Immature natural killer cell (primary cell): ENCODE measurements at regions not wholly inside any gene's neighbourhood (a gene's known extent, or its start where the extent isn't known, plus 50 kb on each side); places are given as distances from the start of the nearest gene placed in this dataset.

Experiments used
- DNase-seq, 3 donors: peaks; one replicate each; pipeline ENCODE4 v3.0.0; 2022; ENCODE audit warnings: mixed read lengths in 1 of 3
- H3K27ac Mint-ChIP-seq, 6 donors: one replicate each; pipeline ENCODE4 v1.8.0; 2020; ENCODE audit warnings: mixed read lengths in 6 of 6, mild to moderate bottlenecking in 5 of 6, inconsistent platforms in 4 of 6, moderate library complexity in 3 of 6
- H3K27me3 Mint-ChIP-seq, 3 donors: one replicate each; pipeline ENCODE4 v1.8.0; 2020 to 2021; ENCODE audit warnings: low read depth in 3 of 3, mild to moderate bottlenecking in 3 of 3, mixed read lengths in 3 of 3, moderate library complexity in 3 of 3, inconsistent platforms in 1 of 3
- H3K36me3 Mint-ChIP-seq, 3 donors: one replicate each; pipeline ENCODE4 v1.8.0; 2020; ENCODE audit warnings: mixed read lengths in 3 of 3, inconsistent platforms in 2 of 3, mild to moderate bottlenecking in 2 of 3
- H3K4me1 Mint-ChIP-seq, 2 donors: one replicate each; pipeline ENCODE4 v1.8.0; 2020; ENCODE audit warnings: inconsistent platforms in 2 of 2, mild to moderate bottlenecking in 2 of 2, mixed read lengths in 2 of 2, moderate library complexity in 1 of 2
- H3K4me3 Mint-ChIP-seq, 5 donors: one replicate each; pipeline ENCODE4 v1.8.0; 2020; ENCODE audit warnings: mild to moderate bottlenecking in 5 of 5, mixed read lengths in 5 of 5, inconsistent platforms in 3 of 5, moderate library complexity in 3 of 5
- H3K9me3 Mint-ChIP-seq, 6 donors: one replicate each; pipeline ENCODE4 v1.8.0; 2020; ENCODE audit warnings: mild to moderate bottlenecking in 6 of 6, mixed read lengths in 6 of 6, inconsistent platforms in 4 of 6, moderate library complexity in 3 of 6

DNA sequence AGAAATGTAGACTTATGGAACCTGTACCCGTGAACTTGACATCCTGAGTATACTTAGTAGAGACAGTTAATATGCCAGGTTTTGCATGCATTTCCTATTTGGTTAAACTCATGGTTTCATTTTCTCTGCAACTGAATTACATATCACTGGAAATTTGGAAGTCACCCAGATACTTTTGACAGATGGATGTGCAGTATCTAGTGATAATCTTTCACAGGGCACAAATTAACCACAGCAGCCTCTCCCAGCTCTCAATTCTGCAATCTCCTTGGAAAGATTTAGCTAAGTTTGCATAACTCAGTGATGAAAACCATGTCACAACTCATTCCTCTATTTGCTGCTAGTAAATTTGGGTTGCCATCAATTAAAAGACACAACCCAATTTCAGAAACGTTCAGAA lies 162.3 kb upstream of the TPM1 start:
- Mint-ChIP-seq H3K9me3 (no peaks in the 10 kb centered on the region), H3K4me1 (no peaks in the 10 kb centered on the region), H3K27ac (no peak overlapping the region), H3K4me3 (no peak overlapping the region), H3K27me3 (peaks cover 0 to 6% (median 3%) of the 10 kb centered on the region in 3 donors), H3K36me3 (no peaks in the 10 kb centered on the region)
- DNase-seq, result no peak

DNA sequence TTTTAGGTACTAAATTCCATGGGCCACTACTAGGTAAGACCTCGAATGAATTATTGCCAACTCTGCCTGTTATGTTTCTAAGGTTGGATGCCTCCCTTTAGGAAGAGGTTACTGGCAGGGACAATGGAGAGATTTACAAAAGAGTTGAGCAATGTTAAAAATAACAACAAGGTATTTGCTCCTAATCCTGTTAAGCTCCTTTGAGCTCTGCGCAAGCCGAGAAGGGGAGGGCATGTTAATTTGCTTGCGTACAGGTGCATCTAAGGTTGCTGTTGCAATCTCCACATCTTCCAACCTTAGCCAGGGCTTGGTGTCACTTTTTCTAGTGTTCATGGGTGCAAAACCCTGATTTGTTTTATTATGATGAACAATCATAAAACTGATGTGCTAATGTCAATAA lies 161.5 kb upstream of the TPM1 start:
- no peak overlapping the region for H3K4me3 Mint-ChIP-seq
- DNase-seq, result no peak
- H3K4me1 Mint-ChIP-seq, result no peaks in the 10 kb centered on the region
- peaks cover 0 to 6% (median 3%) of the 10 kb centered on the region in 3 donors for H3K27me3 Mint-ChIP-seq
- no peaks in the 10 kb centered on the region for H3K36me3 Mint-ChIP-seq
- no peak overlapping the region for H3K27ac Mint-ChIP-seq
- no peaks in the 10 kb centered on the region for H3K9me3 Mint-ChIP-seq

DNA sequence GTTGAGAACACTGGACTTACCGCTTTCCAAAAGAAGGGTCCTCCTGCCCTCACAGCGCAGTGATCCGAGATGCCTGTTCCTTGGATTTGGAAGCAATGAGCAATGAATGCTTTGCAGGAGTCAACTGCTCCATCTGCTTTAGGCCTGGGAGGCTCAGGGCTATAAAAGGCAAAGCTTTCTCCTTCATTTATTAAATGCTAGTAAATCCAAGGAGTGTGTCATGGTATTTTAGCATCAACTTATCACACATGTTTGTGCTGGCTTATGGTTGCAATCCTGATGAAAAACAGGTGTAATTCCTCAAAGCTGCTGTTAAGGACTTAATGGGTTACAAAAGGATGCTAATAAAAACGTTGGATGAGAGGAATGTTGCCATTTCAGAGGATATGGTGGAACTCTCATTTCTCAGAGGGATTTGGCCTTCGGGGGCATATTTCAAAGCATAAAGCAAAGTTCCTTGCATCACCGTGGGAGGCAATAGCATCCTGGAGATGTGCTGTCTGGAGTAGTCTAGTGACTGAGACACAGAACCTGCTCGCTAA lies 158.5 kb upstream of the TPM1 start:
- Mint-ChIP-seq H3K27me3 (peaks cover 4 to 5% (median 4%) of the 10 kb centered on the region in 3 donors), H3K9me3 (no peaks in the 10 kb centered on the region), H3K27ac (no peak overlapping the region), H3K4me3 (no peak overlapping the region), H3K36me3 (no peaks in the 10 kb centered on the region), H3K4me1 (no peaks in the 10 kb centered on the region)
- no peak for DNase-seq

DNA sequence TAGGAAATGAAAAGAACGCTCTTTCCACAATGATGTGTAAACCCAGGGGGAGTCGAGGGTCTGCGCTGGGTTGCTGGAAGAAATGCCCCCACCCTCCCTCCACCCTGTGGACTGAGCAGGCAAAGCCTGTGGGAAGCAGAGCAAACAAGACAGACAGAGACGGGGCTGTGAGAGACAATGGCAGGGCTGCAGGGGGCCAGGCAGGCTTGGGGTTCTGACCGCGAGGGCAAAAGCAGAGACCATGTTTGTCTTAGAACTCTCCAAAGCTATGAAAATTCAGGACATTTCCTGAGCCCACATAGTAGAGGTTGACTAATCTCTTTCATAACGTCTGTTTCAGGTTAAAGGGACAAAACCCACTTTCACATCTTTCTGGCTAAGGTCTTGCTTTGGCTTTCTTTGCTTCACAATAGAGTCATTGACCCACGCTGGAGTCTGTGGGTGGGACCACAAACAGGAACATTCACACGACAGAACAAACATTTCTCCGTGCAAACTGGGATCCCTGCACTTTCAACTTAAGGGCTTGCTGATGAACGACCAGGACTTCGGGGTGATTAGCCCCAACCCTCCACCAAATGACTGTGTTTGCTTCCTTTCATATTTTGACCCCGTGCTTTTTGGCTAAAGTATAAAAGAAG lies 156.0 kb upstream of the TPM1 start:
- H3K27me3 Mint-ChIP-seq, result peaks cover 2 to 4% (median 4%) of the 10 kb centered on the region in 3 donors
- no peaks in the 10 kb centered on the region for H3K36me3 Mint-ChIP-seq
- H3K4me1 Mint-ChIP-seq, result no peaks in the 10 kb centered on the region
- DNase-seq, result no peak
- H3K27ac Mint-ChIP-seq, result no peak overlapping the region
- H3K9me3 Mint-ChIP-seq, result no peaks in the 10 kb centered on the region
- H3K4me3 Mint-ChIP-seq, result no peak overlapping the region

DNA sequence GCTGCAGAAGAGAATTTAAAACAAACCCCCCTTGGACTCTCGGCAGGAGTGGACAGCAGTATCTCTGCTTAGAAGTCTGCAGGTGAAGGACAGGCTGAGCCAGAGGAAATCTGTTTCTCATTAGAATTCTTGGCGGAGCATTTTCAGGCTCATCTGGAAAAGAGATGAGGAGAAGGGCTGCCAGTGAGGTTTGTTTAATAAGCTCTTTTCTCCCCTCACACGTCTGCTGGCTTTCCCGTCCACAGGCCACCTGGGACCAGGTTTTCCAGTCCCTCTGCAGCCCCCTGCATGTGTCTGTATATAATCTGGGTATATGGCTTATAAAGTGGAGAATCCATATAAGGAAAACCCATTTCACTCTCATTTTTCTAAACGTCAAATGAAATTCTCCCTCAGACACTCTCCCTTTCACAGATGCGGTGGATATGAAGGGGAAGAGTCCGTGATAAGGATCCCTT lies 155.4 kb upstream of the TPM1 start:
- Mint-ChIP-seq H3K9me3 (no peaks in the 10 kb centered on the region), H3K27ac (no peak overlapping the region), H3K4me3 (no peak overlapping the region), H3K36me3 (no peaks in the 10 kb centered on the region), H3K4me1 (no peaks in the 10 kb centered on the region), H3K27me3 (peaks cover 2 to 4% (median 4%) of the 10 kb centered on the region in 3 donors)
- DNase-seq, result no peak

DNA sequence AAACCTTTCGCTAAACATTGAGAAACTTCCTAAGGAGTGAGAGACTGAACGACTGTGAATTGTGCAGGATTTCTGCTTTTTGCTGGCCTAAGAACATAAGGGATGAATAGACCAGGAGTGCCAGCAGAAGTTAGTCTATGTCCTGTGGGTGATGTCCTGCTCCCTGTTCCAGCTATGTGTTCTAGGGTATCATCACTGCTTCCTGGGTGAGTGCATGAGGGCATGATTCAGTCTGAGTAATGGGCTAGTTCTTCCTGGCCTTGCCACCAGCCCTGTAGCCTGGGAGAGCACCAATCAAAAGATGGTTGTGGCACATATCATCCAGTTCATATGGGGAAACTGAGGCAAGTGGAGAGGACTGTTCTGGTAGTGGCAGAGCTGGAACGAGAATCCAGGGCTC lies 153.9 kb upstream of the TPM1 start:
- H3K4me1 Mint-ChIP-seq, result no peaks in the 10 kb centered on the region
- DNase-seq, result no peak
- H3K4me3 Mint-ChIP-seq, result no peak overlapping the region
- no peaks in the 10 kb centered on the region for H3K9me3 Mint-ChIP-seq
- peaks cover 2 to 4% (median 4%) of the 10 kb centered on the region in 3 donors for H3K27me3 Mint-ChIP-seq
- no peak overlapping the region for H3K27ac Mint-ChIP-seq
- no peaks in the 10 kb centered on the region for H3K36me3 Mint-ChIP-seq

DNA sequence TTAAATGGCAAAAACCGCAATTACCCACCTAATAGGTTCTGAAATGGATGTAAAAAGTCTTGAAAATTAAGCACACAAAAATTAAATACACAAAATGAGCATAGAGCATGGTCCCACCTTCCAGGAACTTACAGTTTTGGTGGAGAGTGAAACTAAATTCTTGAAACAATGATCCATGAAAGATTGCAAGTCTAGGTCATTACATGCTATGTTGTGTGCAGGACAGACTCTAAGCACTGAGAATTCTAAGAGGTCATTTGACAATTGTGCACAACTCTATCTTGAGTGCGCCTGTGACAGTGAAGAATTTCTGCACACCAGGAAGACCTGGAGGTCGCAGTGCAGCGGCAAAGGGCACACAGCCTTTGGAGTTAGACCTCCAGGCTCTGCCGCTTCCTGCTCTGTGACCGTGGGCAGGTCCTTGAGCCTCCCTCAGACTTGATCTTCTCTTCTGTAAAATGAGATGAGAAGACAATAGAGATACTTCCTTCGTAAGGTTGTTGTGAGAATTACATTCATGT lies 153.3 kb upstream of the TPM1 start:
- Mint-ChIP-seq H3K4me1 (no peaks in the 10 kb centered on the region), H3K9me3 (no peaks in the 10 kb centered on the region), H3K4me3 (no peak overlapping the region), H3K36me3 (no peaks in the 10 kb centered on the region), H3K27me3 (peaks cover 2 to 4% (median 4%) of the 10 kb centered on the region in 3 donors), H3K27ac (no peak overlapping the region)
- no peak for DNase-seq

DNA sequence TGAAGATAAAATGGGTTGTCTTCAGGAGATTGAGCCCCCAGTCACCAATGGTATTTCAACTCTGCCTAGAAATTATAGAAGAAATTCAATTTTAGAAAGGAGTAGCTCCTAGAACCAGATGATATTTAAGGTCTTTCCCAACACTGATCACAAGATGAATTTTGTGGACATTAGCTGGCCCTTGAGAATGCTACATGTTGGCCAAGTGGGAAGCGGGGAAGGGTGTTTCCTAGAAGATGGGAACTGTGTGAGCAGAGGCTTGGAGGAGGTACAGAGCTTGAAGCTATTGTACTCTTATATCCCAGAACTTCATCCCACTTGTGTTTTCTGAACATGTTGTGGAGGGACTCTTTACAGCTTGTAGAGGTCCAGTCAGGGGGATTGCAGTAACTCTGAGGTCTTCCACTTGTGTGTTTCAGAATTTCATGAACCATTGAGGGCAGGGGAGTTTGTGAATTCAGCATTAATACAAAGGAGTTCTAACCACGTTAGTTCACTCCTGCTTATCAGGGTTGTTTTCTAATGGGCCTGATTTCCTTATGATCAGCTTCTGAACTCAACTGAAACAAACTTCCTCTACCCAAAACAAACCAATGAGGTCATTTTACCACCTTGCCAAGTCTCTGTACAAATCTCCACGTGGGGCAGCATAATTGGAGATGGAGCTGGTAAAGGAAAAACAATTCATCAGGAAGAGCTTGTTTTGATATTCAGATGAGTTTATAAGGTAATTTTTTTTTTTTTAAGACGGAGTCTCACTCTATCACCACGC lies 152.6 kb upstream of the TPM1 start:
- Mint-ChIP-seq H3K4me1 (no peaks in the 10 kb centered on the region), H3K27ac (no peak overlapping the region), H3K27me3 (peaks cover 2 to 4% (median 4%) of the 10 kb centered on the region in 3 donors), H3K4me3 (peak overlapping the region in 1 of 5 donors; percentile 24), H3K36me3 (no peaks in the 10 kb centered on the region), H3K9me3 (no peaks in the 10 kb centered on the region)
- no peak for DNase-seq

DNA sequence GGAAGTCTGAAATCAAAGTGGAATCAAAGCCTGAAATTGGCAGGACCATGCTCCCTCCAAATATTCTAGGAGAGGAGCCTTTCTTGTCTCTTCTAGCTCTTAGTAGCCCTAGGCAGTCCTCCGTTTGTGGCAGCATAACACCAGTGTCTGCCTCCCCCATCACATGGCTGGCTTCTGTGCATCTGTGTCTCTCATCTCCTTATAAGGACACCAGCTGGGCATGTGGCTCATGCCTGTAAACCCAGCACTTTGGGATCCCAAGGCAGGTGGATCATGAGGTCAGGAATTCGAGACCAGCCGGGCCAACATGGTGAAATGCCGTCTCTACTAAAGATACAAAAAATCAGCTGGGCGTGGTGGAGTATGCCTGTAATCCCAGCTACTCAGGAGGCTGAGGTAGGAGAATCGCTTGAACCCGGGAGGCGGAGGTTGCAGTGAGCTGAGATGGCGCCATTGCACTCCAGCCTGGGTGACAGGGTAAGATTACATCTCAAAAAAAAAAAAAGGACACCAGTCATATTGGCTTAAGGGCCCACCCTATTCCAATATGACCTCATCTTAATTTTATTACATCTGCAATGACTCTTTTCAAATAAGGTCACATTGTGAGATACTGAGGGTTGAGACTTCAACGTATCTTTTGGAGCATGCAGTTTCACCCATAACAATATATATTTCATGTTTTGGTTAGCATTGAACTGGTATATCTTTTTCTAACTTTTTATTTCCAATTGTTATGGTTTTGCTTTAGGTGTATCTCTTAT lies 148.0 kb upstream of the TPM1 start:
- no peaks in the 10 kb centered on the region for H3K4me1 Mint-ChIP-seq
- no peak overlapping the region for H3K4me3 Mint-ChIP-seq
- peaks cover under 1 to 2% (median 2%) of the 10 kb centered on the region in 3 donors for H3K27me3 Mint-ChIP-seq
- no peaks in the 10 kb centered on the region for H3K9me3 Mint-ChIP-seq
- no peaks in the 10 kb centered on the region for H3K36me3 Mint-ChIP-seq
- no peak overlapping the region for H3K27ac Mint-ChIP-seq
- no peak for DNase-seq

DNA sequence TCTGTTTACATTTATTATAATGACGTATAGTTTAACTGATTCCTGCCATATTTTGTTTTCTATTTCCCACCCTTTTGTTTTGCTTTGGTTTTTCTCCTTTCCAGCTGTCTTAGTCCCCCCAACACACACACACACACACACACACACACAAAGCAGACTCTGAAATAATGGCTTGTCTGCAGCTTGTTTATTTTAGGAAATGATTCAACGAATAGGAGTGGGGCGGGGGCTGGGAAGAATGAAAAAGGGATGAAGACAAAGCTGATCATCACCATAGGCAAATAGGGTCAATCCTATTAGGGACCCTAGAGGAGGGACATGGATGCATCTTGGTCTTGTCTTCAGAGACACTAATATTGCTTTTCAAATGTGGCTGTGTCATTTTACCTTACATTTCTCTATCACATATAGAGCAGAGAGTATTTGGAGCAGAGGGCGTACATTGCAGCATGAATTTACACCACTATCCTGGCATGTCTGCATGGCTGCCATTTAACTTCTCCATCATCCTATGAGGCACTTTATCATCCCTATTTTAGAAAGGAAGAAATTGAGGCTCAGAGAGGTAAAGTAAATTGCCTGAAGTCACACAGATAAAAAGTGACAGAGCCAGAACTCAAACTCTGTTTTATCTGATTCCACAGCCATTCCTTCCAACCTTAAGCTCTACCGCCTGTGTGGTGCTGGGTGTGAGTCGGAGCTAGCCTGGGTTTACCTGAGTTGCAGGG lies 147.2 kb upstream of the TPM1 start:
- Mint-ChIP-seq H3K27me3 (peaks cover 2 to 4% (median 2%) of the 10 kb centered on the region in 3 donors), H3K4me3 (no peak overlapping the region), H3K36me3 (no peaks in the 10 kb centered on the region), H3K9me3 (no peaks in the 10 kb centered on the region), H3K4me1 (no peaks in the 10 kb centered on the region), H3K27ac (no peak overlapping the region)
- no peak for DNase-seq

DNA sequence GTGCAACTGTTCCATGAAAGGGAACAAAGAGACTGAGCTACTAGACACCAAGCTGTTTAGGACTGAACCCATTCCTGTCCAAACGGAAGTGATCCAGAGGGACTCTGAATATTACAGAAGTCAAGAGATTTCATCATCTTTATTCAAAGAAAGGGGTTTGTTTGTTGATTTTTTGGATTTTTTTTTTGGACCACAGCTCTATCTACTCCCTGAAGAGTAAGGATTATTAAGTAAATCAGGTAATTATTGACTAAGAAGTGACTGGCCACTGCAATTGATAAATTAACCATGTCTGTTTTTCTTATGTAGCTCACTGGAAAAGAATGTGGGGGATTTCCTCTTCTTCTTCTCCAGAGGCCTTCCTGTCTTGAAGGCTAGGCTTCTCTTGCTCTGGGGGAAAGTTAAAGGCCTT lies 146.6 kb upstream of the TPM1 start:
- no peaks in the 10 kb centered on the region for H3K4me1 Mint-ChIP-seq
- no peaks in the 10 kb centered on the region for H3K9me3 Mint-ChIP-seq
- peaks cover 0 to 4% (median 2%) of the 10 kb centered on the region in 3 donors for H3K27me3 Mint-ChIP-seq
- no peak overlapping the region for H3K4me3 Mint-ChIP-seq
- DNase-seq, result no peak
- H3K27ac Mint-ChIP-seq, result no peak overlapping the region
- H3K36me3 Mint-ChIP-seq, result no peaks in the 10 kb centered on the region

DNA sequence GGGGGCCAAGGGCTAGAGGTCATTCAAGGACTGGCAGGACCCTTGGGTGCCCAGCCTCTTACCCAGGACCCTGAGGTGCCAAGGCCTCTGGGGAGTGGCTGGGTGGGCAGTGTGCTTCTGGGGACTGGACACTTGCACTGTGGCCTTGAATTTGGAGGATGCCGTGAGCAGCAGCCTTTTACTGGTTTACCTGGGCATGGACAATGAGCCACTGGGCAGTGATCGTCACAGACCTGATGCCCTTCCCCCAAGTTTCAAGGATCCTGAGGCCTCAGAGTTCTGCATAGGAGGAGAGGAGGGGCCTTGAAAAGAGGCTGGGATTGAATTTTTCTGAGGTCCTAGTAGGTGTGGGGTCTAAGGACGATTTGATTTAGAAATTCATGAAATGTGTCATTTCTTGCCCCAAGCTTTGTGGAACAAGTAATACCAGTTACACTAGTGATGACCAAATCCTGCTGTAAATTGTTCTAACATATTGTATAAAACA lies 146.1 kb upstream of the TPM1 start:
- Mint-ChIP-seq H3K4me1 (no peaks in the 10 kb centered on the region), H3K36me3 (no peaks in the 10 kb centered on the region), H3K9me3 (no peaks in the 10 kb centered on the region), H3K27me3 (peaks cover 0 to 4% (median under 1%) of the 10 kb centered on the region in 3 donors), H3K27ac (no peak overlapping the region), H3K4me3 (no peak overlapping the region)
- no peak for DNase-seq

DNA sequence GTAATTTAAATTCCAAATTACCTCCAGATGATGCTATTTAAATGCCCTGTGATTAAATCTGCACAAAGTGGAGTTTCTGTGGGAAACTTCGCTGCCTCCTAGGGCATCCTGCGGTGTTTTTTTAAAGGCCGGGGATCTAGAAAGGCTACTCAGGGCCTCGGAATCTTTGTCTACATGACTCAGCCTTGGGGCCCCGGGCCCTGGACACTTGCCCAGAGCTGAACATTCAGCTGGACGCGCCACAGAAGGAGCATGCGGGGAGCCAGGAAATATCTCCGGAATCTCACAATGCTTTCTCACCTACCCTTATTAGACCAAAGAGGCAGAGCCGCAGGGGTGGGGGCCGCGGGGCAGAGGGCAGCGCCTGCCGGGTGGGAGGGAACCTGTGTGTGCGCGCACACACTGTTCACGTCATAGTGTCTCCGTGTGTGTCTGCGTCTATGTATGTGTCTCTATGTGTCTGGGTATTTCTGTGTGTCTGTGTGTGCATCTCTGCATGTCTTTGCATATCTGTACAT lies 145.5 kb upstream of the TPM1 start:
- Mint-ChIP-seq H3K4me3 (no peak overlapping the region), H3K27ac (no peak overlapping the region)

More for the DNA sequence above, 145.5 kb upstream of the TPM1 start:
- Mint-ChIP-seq H3K4me1 (no peaks in the 10 kb centered on the region), H3K36me3 (no peaks in the 10 kb centered on the region), H3K9me3 (no peaks in the 10 kb centered on the region), H3K27me3 (peaks cover 0 to 4% (median 0%) of the 10 kb centered on the region in 3 donors)
- DNase-seq, result no peak
